Stimulated activated CD4-positive, alpha-beta T cell treated with anti-CD3 and anti-CD28 coated beads, Interleukin-1b, Interleukin-23, amount 100 ng/mL, for 48 hours (primary cell): ENCODE measurements at regions not wholly inside any gene's neighbourhood (a gene's known extent, or its start where the extent isn't known, plus 50 kb on each side); places are given as distances from the start of the nearest gene placed in this dataset.

Experiments
- DNase-seq: peaks from one replicate; pipeline ENCODE4 v3.0.0-alpha.2; 2020

DNA sequence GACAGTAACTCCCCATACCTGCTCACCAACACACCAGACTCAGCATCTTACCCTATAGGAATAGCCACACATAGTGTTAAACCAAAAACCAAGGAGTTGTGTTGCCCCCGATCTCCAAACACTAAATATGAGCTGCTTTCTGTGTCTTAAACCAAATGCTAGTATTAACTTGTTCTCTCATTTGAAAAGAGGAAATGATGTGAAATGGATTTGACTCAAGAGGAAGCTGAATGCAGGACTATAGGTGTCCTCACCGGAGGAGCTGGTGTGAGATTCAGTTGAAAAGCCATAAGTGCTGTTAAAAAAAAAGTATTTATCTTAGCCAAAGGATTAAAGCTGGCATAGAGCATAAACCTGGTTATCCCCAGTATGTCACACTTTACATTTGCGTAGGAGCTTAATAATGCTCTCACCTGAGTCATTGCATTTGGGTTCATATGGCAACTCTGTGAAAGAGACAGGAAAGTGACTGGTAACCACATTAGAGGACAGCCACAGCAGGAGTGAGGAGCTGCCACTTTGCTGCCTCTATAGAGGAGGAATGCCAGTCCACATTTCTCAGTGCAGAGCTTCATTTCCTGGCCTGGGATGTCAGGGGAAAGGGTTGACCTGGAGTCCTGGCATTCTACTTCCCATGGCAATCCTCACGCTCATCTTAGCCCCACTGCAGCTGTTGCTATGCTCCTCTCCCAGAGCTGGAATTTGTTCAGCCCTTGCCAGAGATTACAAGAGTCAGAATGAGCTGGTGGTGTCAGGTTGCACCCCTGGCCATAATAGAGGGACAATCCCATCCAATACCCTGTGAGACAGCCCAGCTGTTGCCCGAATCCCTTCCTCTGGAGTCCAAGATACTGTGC lies 143.3 kb upstream of the ANKFN1 start:
- DNase-seq = peak; percentile 2

GRCh38 chr17:56011406-56012131 lies 141.7 kb upstream of the ANKFN1 start:
- peak; percentile 10 for DNase-seq

DNA sequence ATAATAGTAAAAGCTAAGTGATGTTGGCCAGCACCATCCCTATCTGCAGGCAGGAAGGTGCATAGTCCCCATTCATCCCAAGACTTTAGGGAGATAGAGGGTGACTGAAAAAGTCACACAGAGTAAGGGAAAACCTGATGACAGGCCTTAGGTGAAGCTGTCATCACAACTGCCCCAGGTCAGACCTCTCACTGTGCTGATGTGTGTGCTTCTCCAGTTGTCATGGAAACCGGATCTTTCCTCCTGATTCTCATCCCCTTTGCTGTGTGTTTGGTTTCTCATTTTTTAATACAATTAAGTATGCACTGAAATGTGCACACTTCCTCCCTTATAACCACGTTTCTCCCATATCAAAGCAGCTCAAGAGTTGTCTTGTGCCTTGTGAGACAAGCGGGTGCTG lies 135.1 kb upstream of the ANKFN1 start:
- no peak for DNase-seq

DNA sequence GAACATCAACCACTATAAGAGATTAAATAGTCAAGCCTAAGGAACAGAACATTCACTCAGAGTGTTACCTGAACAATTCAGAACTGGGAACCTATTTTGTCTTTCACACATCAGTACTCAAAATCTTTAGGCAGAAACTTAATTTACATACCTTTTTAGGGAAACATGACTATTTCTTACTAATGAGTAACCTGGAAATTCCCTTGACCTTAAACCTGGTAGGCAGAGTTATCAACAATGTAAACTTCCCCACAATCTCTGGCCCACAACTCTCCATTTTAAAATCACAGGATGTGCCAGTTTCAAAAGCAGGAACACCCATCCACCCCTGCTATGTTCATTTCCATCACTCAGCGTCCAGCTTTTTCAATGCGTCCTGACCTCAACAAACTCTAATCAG lies 132.9 kb upstream of the ANKFN1 start:
- no peak for DNase-seq

- no peak for DNase-seq
Measured at GRCh38 chr17:56021681-56022190, 131.5 kb upstream of the ANKFN1 start.

DNA sequence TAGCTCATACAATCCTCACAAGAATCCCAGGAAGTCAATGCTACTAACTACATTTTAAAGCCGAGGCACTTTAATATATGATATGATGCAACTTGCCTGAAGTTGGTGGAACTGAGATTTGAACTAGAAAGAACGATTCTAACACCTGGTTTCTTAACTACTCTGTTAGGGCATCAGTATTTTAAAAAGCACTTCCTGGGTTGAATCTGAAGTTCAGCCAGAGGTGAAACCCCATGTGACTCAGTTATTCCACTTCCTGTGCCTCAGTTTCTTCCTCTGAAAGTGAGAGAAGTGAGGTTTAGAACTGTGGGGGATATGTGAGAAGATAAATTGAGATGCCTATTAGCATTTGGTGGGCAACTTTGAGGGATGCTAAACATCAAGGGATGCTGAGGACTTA lies 129.4 kb upstream of the ANKFN1 start:
- no peak for DNase-seq

DNA sequence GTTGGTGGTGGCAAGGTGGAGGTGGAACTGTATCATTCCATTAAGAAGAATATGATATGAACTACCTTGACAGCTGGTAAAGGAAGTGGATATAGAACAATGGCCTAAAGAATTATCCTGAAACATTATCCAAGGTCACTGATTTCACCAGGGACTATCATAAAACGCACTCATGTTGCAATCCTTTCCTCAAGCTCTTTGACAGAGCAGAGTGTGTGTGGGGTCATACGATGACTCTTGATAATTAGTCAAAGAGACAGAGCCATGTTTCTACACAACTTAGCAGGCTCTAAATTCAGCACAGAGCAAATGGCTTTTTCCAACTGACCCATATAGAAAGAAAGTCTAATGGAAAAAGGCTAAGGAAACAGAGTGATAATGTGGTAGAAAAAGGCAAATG lies 126.4 kb upstream of the ANKFN1 start:
- no peak for DNase-seq

DNA sequence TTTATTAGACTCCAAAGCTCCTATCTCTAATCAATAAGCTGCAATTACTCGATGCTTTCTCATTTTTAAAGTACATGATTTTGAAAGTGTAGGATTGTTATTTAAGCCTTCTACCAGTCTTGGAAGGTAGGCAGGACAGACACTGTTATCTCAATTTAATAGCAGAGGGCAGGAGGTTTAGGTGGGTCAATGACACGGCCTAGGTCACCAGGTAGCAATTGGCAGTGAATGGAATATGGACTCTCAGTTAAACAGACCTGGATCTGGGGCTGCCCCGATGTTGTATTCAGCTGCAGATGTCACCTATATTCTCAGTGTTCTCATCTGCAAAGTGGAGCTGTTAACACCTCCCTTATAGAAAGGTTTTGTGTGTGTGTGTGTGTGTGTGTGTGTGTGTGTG lies 124.4 kb upstream of the ANKFN1 start:
- DNase-seq = no peak

DNA sequence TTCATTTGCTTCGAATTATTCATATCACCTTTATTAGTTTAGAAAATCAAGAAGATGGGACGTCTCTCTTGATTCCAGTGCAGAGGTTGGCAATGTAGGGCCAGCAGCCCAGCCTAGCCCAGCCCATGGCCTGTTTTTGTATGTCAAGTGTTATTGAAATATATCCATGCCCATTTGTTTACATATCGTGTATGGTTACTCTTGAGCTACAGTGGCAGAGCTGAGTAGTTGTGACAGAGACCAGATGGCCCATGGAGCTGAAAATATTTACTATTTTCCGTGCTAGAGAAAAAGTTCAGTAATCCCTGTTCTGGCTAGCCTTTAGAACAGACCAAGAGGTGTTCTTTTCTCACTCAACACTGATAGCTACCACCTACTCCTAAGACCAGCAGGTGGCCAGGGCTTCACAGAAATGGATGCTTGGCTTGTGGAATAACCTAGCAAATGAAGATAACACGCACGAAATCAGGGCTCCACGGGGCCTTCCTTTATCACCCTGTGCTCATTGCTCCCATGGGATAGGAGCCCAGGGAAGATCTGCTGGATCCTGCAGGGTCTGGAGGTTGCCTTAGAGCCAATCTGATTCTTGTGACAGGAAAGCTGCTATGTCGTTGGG lies 123.2 kb upstream of the ANKFN1 start:
- no peak for DNase-seq

GRCh38 chr17:56031636-56032035 lies 121.6 kb upstream of the ANKFN1 start:
- no peak for DNase-seq

GRCh38 chr17:56034197-56034635 lies 119.1 kb upstream of the ANKFN1 start:
- DNase-seq = no peak

DNA sequence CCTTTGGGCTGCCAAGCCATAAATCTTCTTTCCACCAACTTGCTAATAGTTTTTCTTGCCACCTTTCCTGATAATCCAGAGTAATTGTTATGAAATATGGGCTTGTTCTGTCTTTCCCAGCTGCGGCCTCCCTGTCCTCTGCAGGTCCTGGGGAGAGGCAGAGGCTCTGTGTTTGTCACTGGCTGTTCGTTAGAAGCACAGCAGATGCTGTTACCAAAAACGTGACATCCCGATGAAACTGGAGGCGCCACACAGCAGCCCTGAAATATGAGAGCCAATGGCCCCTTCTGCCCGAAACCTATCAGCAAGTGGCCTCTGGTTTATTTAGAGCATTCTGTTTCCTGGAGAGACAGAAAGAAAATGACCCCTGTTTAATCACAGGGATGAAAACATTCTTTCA lies 115.1 kb upstream of the ANKFN1 start:
- DNase-seq = no peak

GRCh38 chr17:56045872-56046271 lies 107.4 kb upstream of the ANKFN1 start:
- no peak for DNase-seq

GRCh38 chr17:56047331-56047730 lies 105.9 kb upstream of the ANKFN1 start:
- DNase-seq = no peak

DNA sequence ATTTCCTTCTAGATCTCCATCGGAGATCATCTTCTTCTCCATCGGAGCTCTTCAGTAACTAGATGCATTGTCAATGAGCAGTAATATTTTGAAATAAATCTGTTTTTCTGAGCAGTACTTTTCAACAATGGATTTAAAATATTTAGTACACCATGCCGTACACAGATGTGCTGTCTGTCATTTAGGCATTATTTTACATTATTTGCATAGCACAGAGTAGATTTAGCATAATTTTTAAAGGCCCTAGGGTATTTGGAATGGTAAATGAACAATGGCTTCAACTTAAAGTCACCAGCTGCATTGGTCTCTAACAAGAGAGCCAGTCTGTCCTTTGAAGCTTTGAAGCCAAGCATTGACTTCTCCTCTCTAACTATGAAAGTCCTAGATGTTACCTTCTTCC lies 95.4 kb upstream of the ANKFN1 start:
- no peak for DNase-seq

- DNase-seq = no peak
Measured at GRCh38 chr17:56064506-56064905, 88.8 kb upstream of the ANKFN1 start.

DNA sequence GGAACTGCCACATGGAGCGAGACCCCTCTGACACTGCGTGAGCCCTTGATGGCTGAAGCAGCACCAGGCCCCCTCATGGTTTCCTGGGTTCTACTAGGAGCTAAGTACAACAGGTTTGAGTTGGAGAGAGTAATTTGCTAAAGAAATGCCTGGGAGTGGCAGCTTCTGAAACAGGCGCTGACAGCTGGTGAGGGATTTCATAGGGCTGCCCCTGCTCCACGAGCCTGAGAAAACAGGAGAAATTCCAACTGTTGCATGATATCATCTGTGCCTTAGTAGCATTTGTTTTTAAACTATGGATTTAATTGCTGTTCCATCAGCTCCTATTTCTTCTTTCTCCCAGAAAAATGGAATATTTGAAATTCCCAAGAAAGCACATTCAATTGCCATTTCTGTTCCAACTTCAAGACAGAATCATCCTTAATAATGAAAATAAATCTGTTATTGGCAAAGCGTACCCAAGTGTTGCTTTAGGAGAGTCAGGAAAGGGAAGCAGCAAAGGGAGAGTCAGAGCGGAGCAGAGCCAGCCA lies 78.8 kb upstream of the ANKFN1 start:
- DNase-seq = no peak

GRCh38 chr17:56076980-56077379 lies 76.3 kb upstream of the ANKFN1 start:
- DNase-seq = no peak

GRCh38 chr17:56083475-56083874 lies 69.8 kb upstream of the ANKFN1 start:
- no peak for DNase-seq

GRCh38 chr17:56085576-56086267 lies 67.6 kb upstream of the ANKFN1 start:
- DNase-seq = no peak

DNA sequence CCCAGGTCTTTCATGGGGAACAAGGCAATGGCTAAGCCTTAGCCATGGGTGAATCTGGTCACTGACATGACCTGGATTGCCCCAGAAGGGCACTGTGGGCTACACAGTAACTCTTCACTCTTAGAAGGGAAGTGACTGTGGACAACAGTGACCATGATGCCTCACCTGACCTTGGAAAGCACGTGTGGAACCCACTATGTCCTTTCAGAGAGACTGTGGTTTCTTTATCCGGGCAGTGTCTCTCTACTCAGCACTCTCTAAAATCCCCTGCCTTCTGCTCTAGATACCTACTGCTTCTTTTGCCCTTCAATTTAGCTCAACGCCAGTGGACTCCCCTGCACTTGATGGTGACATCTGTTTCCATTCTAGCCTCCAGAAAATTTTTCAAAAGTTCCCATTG lies 66.1 kb upstream of the ANKFN1 start:
- DNase-seq = no peak

- no peak for DNase-seq
Measured at GRCh38 chr17:56096026-56096810, 57.1 kb upstream of the ANKFN1 start.
